T-cell (primary cell): ENCODE measurements at regions not wholly inside any gene's neighbourhood (a gene's known extent, or its start where the extent isn't known, plus 50 kb on each side); places are given as distances from the start of the nearest gene placed in this dataset.

Experiments
- ATAC-seq, 4 experiments: fragments of 200-7000 bp in 3 of 4; fragments of 150-1000 bp in 1 of 4; cut with Tn5 transposase; replicated peaks in 1 of 4; 1 replicate in 3 of 4; 2 replicates in 1 of 4; pipeline ENCODE4 v1.10.0; 2021; ENCODE audit warnings: moderate library complexity in 3 of 4, mild to moderate bottlenecking in 2 of 4, moderate number of reproducible peaks in 1 of 4
- CTCF ChIA-PET, 2 donors: fragments of 300-600 bp; sonication (Branson Sonifier 250); formaldehyde crosslinking; loops; one replicate each; lab custom pipeline; 2022; ENCODE audit warnings: antibody characterized with exemption in 2 of 2; lab: Charles Lee
- POLR2A ChIA-PET, 2 donors: fragments of 300-600 bp; sonication (Branson Sonifier 250); formaldehyde crosslinking; loops; one replicate each; lab custom pipeline; 2022; ENCODE audit warnings: antibody characterized with exemption in 2 of 2; lab: Charles Lee
- DNase-seq, 35 experiments: peaks; one replicate each; pipeline versions ENCODE4 v3.0.0 to v3.0.0-alpha.2; 2013 to 2023
- H3K27ac ChIP-seq: one replicate; pipeline ENCODE4 v1.5.1; 2013; ENCODE audit warnings: low read length
- H3K27me3 ChIP-seq, 2 experiments: replicated peaks in 1 of 2; 1 replicate in 1 of 2; 2 replicates in 1 of 2; pipeline versions ENCODE4 v1.6.1 to v1.7.0; 2013; ENCODE audit warnings: low read length in 1 of 2, mixed read lengths in 1 of 2; ENCODE audit not compliant: control insufficient read depth in 2 of 2, insufficient read depth in 2 of 2; ENCODE audit errors: extremely low read depth in 1 of 2
- H3K36me3 ChIP-seq, 2 donors: 1 replicate in 1 of 2; 2 replicates in 1 of 2; pipeline versions ENCODE4 v1.6.1 to v1.7.0; 2013; ENCODE audit warnings: low read length in 1 of 2; ENCODE audit not compliant: control insufficient read depth in 2 of 2, insufficient read depth in 1 of 2; ENCODE audit errors: extremely low read depth in 1 of 2
- H3K4me1 ChIP-seq, 2 experiments: 1 replicate in 1 of 2; 2 replicates in 1 of 2; pipeline versions ENCODE4 v1.6.1 to v1.7.0; 2013; ENCODE audit warnings: low read length in 2 of 2, mixed read lengths in 1 of 2; ENCODE audit not compliant: insufficient read depth in 2 of 2, control insufficient read depth in 1 of 2; ENCODE audit errors: extremely low read depth in 1 of 2
- H3K4me3 ChIP-seq, 2 donors: 1 replicate in 1 of 2; 2 replicates in 1 of 2; pipeline versions ENCODE4 v1.5.1 to v1.7.0; 2013; ENCODE audit warnings: mild to moderate bottlenecking in 2 of 2, low read length in 1 of 2, moderate library complexity in 1 of 2; ENCODE audit not compliant: control insufficient read depth in 1 of 2; ENCODE audit errors: extremely low read depth in 1 of 2
- H3K9me3 ChIP-seq: 2 replicates; pipeline ENCODE4 v1.7.0; 2013
- H3K27ac Mint-ChIP-seq, 2 donors: one replicate each; pipeline ENCODE4 v1.8.0; 2020 to 2021; ENCODE audit warnings: mild to moderate bottlenecking in 2 of 2, mixed read lengths in 2 of 2
- H3K27me3 Mint-ChIP-seq, 2 donors: one replicate each; pipeline ENCODE4 v1.8.0; 2021 to 2022; ENCODE audit warnings: mixed read lengths in 2 of 2
- H3K36me3 Mint-ChIP-seq: one replicate; pipeline ENCODE4 v1.8.0; 2021; ENCODE audit warnings: mixed read lengths
- H3K4me1 Mint-ChIP-seq, 3 donors: one replicate each; pipeline ENCODE4 v1.8.0; 2020 to 2022; ENCODE audit warnings: mixed read lengths in 3 of 3, mild to moderate bottlenecking in 1 of 3
- H3K4me3 Mint-ChIP-seq, 3 donors: one replicate each; pipeline ENCODE4 v1.8.0; 2020 to 2022; ENCODE audit warnings: mild to moderate bottlenecking in 3 of 3, mixed read lengths in 3 of 3, moderate library complexity in 3 of 3
- H3K9me3 Mint-ChIP-seq, 3 donors: one replicate each; pipeline ENCODE4 v1.8.0; 2020 to 2022; ENCODE audit warnings: mixed read lengths in 3 of 3
- WGBS: methylation state at CpG from one replicate; pipeline ENCODE4 v1.1.5; 2013; ENCODE audit warnings: missing lambda C conversion rate; ENCODE audit not compliant: insufficient coverage; 5-methylcytosine and 5-hydroxymethylcytosine counted together

DNA sequence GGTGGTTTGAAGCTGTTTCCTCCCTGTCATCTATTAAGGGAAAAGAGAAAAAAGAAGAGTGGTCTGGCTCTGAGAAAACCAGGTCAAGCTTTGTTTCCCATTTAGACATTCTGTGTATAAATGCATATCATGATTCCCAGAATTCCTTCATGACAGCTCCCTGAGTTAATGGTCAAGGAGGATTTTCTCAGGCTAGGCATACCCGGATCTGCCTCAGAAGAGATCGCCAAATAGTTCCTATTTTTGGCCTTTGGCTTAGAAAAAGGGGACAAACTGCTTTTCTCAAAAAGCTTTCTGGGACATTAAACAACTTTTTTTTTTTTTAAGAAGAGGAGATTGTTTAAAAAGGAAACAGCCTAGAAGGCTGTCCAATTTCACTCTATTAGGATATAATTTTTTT is 53.5 kb upstream of the PIP4K2A start:
- WGBS, result 100% methylated on average over 2 of the region's 2 CpGs
- peaks cover 0 to 8% (median 8%) of the 10 kb centered on the region in 3 donors for H3K9me3 Mint-ChIP-seq
- peaks cover 0 to 5% (median 0%) of the 10 kb centered on the region in 3 donors for H3K4me1 Mint-ChIP-seq
- POLR2A ChIA-PET, result interaction anchor here in 1 of 2 donors (0.6 kb wide), 1 partner anchor 84 kb away, joined by 7 read pairs; no protein-coding TSS in a partner anchor
- Histone ChIP-seq H3K27me3 (no peaks in the 10 kb centered on the region), H3K4me1 (no peaks in the 10 kb centered on the region), H3K36me3 (no peaks in the 10 kb centered on the region), H3K9me3 (no peaks in the 10 kb centered on the region), H3K27ac (no peak overlapping the region), H3K4me3 (no peak overlapping the region)
- no peaks in the 10 kb centered on the region for H3K36me3 Mint-ChIP-seq
- no peaks in the 10 kb centered on the region for H3K27me3 Mint-ChIP-seq
- DNase-seq (no peak), ATAC-seq (no peak)
- CTCF ChIA-PET, result no interaction called here
- H3K4me3 Mint-ChIP-seq, result no peak overlapping the region
- H3K27ac Mint-ChIP-seq, result no peak overlapping the region

DNA sequence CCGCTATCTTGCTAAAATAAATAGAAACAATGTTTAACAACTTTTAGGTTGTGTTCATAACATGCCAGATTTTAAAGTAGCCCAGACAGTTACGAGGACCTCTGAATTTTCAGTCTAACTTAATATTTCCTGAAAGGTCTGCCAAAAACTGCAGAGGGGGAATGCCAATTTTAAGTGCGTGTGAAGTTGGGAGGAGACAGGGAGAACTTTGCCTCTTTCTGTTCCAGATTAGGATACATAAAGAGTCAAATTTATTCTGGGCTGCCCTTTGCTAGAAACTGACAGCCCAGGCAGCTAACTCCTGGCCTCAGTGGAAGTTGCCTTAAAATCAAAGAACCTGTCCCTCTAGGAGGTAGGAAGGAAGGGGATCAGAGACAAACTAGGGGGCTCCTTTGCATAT is 52.3 kb upstream of the PIP4K2A start:
- Histone ChIP-seq H3K27ac (no peak overlapping the region), H3K4me1 (no peaks in the 10 kb centered on the region), H3K4me3 (no peak overlapping the region), H3K27me3 (no peaks in the 10 kb centered on the region), H3K9me3 (no peaks in the 10 kb centered on the region), H3K36me3 (no peaks in the 10 kb centered on the region)
- no CpG with 5 or more reads among the region's 3 CpGs for WGBS
- POLR2A ChIA-PET, result interaction anchor here in 1 of 2 donors (0.6 kb wide), 1 partner anchor 375 kb away, joined by 3 read pairs; no protein-coding TSS in a partner anchor
- no peak for ATAC-seq
- CTCF ChIA-PET, result no interaction called here
- H3K9me3 Mint-ChIP-seq, result peaks cover 0 to 8% (median 8%) of the 10 kb centered on the region in 3 donors
- no peak overlapping the region for H3K27ac Mint-ChIP-seq
- H3K27me3 Mint-ChIP-seq, result peaks cover 0 to 4% of the 10 kb centered on the region in 2 donors
- no peaks in the 10 kb centered on the region for H3K36me3 Mint-ChIP-seq
- H3K4me1 Mint-ChIP-seq, result peaks cover 0 to 5% (median 0%) of the 10 kb centered on the region in 3 donors
- no peak for DNase-seq
- H3K4me3 Mint-ChIP-seq, result no peak overlapping the region

DNA sequence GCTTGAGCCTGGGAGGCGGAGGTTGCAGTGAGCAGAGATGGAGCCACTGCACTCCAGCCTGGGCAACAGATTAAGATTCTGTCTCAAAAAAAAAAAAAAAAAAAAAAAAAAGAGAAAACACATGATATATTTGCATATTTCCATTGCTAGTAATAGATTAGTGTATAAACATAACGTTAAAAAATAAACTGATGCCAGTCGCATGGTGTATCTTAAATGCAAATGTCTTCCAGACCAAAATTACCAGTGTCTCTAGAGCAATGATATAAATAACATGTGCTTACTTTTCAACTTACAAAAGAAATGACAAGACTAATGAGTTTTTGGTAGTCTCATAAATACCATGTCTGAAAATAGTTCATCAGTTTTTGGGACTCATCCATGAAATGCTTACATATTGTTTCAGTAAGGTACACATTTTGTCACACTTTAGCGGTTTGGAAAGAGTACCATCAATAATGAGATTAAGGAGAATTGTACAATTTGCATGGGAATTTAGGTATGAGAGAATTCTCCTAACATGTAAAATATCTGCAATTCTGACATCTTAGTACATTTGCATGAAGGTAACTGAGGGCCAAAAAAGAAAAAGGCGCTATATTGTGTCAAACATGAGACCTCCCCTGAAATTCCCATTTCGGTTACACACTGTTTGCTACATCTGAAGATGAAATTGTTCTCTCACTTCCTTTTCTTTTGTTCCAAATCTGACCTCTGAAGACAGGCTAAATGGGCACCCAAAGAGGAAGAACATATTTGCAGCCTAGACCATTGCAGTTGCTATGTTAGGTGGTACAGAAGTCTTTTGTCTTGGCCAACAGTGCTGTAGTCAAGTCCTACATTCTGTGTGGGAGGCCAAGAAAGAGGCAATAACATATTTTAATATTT is 51.5 kb upstream of the PIP4K2A start:
- Mint-ChIP-seq H3K36me3 (no peaks in the 10 kb centered on the region), H3K9me3 (peaks cover 0 to 8% (median 8%) of the 10 kb centered on the region in 3 donors), H3K4me3 (no peak overlapping the region), H3K27ac (no peak overlapping the region), H3K4me1 (peaks cover 0 to 5% (median 0%) of the 10 kb centered on the region in 3 donors), H3K27me3 (peaks cover 0 to 4% of the 10 kb centered on the region in 2 donors)
- no peak for ATAC-seq
- ChIA-PET CTCF (no interaction called here), POLR2A (interaction anchor here in 1 of 2 donors (0.6 kb wide), 1 partner anchor 374 kb away, joined by 3 read pairs; no protein-coding TSS in a partner anchor)
- no peaks in the 10 kb centered on the region for H3K27me3 ChIP-seq
- no peaks in the 10 kb centered on the region for H3K4me1 ChIP-seq
- no peaks in the 10 kb centered on the region for H3K9me3 ChIP-seq
- no CpG with 5 or more reads among the region's 6 CpGs for WGBS
- H3K27ac ChIP-seq, result no peak overlapping the region
- no peak overlapping the region for H3K4me3 ChIP-seq
- no peaks in the 10 kb centered on the region for H3K36me3 ChIP-seq
- DNase-seq, result no peak

DNA sequence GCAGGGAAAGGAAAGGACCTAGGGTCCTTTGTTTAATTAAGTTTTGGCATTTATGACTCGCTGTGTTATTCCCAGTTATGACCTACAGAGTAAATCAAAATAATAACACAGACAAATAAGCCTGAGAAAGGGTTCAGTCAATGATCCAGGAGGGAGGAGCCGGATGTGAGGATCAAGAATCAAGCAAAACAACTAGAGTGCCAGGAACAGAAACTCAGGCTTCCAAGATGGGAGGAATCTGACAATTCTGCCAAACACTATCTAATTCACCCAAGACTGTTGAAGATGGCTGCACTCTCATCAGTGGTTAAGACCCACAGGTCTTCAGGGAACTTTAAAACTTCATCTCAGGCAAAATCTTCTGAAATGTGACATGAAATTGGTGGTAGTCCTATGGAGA is 50.3 kb upstream of the PIP4K2A start:
- H3K27me3 ChIP-seq, result no peaks in the 10 kb centered on the region
- H3K4me3 Mint-ChIP-seq, result no peak overlapping the region
- no peaks in the 10 kb centered on the region for H3K36me3 ChIP-seq
- ChIA-PET CTCF (interaction anchor here in 1 of 2 donors (0.5 kb wide), 1 partner anchor 213 kb away, joined by 3 read pairs; no protein-coding TSS in a partner anchor), POLR2A (interaction anchor here (0.5 to 0.7 kb wide), 2 partner anchors 80 to 796 kb away, joined by 3 to 6 read pairs; no protein-coding TSS in a partner anchor)
- peaks cover 0 to 4% of the 10 kb centered on the region in 2 donors for H3K27me3 Mint-ChIP-seq
- DNase-seq (no peak), ATAC-seq (no peak)
- no peaks in the 10 kb centered on the region for H3K36me3 Mint-ChIP-seq
- H3K27ac Mint-ChIP-seq, result no peak overlapping the region
- H3K4me1 ChIP-seq, result no peaks in the 10 kb centered on the region
- H3K27ac ChIP-seq, result no peak overlapping the region
- peaks cover 0 to 4% (median 4%) of the 10 kb centered on the region in 3 donors for H3K9me3 Mint-ChIP-seq
- peaks cover 0 to 5% (median 0%) of the 10 kb centered on the region in 3 donors for H3K4me1 Mint-ChIP-seq
- no peak overlapping the region for H3K4me3 ChIP-seq
- H3K9me3 ChIP-seq, result no peaks in the 10 kb centered on the region
- no CpG with 5 or more reads among the region's 2 CpGs for WGBS
